ENCODE measurements at regions not wholly inside any gene's neighbourhood (a gene's known extent, or its start where the extent isn't known, plus 50 kb on each side); places are given as distances from the start of the nearest gene placed in this dataset.

- H3K9me3 ChIP-seq (ENCODE audit: control insufficient read depth, low read length), result no peaks in the 10 kb centered on the region
- no peak for TF ChIP-seq CTCF (conservative IDR thresholded peaks at IDR 0.05)
- Mint-ChIP-seq H3K27ac (no peak overlapping the region), H3K27me3 (ENCODE audit: insufficient read depth) (peaks cover 1% of the 10 kb centered on the region), H3K4me1 (peaks cover 7% of the 10 kb centered on the region), H3K4me3 (no peak overlapping the region), H3K36me3 (ENCODE audit: low read depth) (no peaks in the 10 kb centered on the region), H3K9me3 (no peaks in the 10 kb centered on the region)
- H3K4me3 ChIP-seq (ENCODE audit: low read length), result no peak overlapping the region
- H3K4me1 ChIP-seq (ENCODE audit: control insufficient read depth, insufficient read depth, low read length), result no peaks in the 10 kb centered on the region
- WGBS, 2 experiments (ENCODE audit: insufficient coverage in 1 of 2, insufficient read length in 1 of 2), result 57 to 76% methylated on average over 4 of the region's 5 CpGs
- DNase-seq, result peak; percentile 62
- H3K9ac ChIP-seq (ENCODE audit: extremely low read depth, low read length, poor library complexity, severe bottlenecking), result no peak overlapping the region
- H3K36me3 ChIP-seq (ENCODE audit: control insufficient read depth, insufficient read depth, low read length), result no peaks in the 10 kb centered on the region
- H3K27ac ChIP-seq (ENCODE audit: low read depth, low read length), result no peak overlapping the region
- H3K27me3 ChIP-seq (ENCODE audit: control insufficient read depth, insufficient read depth, low read length, poor library complexity, severe bottlenecking), result no peaks in the 10 kb centered on the region
Measured at GRCh38 chr20:57985278-57985677, 243.2 kb downstream of the ANKRD60 start.

DNA sequence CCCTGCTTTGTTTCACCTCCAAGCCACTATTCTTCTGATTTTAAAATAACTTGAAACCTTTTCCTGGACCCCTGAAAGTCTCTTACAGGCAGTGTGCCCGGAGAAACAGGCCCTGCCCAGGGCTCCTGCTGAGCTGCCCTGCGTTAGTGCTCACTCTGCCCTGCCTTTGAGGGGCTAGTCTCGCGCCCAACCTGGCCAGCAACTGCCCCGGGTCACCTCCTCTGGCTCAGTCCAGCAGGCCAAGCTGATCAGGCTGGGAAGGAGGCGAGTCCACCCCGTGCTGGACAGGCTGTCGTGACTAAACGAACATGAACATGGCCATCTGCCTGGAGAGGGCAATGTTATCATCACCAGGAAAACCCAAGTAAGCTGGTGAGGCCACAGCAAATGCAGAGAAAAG, 245.4 kb downstream of the ANKRD60 start:
- Histone ChIP-seq H3K9ac (ENCODE audit: extremely low read depth, low read length, poor library complexity, severe bottlenecking) (no peak overlapping the region), H3K27me3 (ENCODE audit: control insufficient read depth, insufficient read depth, low read length, poor library complexity, severe bottlenecking) (no peaks in the 10 kb centered on the region), H3K36me3 (ENCODE audit: control insufficient read depth, insufficient read depth, low read length) (no peaks in the 10 kb centered on the region), H3K9me3 (ENCODE audit: control insufficient read depth, low read length) (no peaks in the 10 kb centered on the region), H3K4me3 (ENCODE audit: low read length) (no peak overlapping the region), H3K4me1 (ENCODE audit: control insufficient read depth, insufficient read depth, low read length) (no peaks in the 10 kb centered on the region), H3K27ac (ENCODE audit: low read depth, low read length) (no peak overlapping the region)
- no peak for DNase-seq
- WGBS, 2 experiments (ENCODE audit: insufficient coverage in 1 of 2, insufficient read length in 1 of 2), result 89 to 93% methylated on average over 8 to 9 of the region's 9 CpGs
- Mint-ChIP-seq H3K27ac (no peak overlapping the region), H3K4me1 (peaks cover 7% of the 10 kb centered on the region), H3K36me3 (ENCODE audit: low read depth) (no peaks in the 10 kb centered on the region), H3K27me3 (ENCODE audit: insufficient read depth) (no peaks in the 10 kb centered on the region), H3K9me3 (no peaks in the 10 kb centered on the region), H3K4me3 (no peak overlapping the region)
- no peak for TF ChIP-seq CTCF (conservative IDR thresholded peaks at IDR 0.05)

- H3K36me3 Mint-ChIP-seq (ENCODE audit: low read depth), result no peaks in the 10 kb centered on the region
- peaks cover 4% of the 10 kb centered on the region for H3K4me1 Mint-ChIP-seq
- no peak for DNase-seq
- TF ChIP-seq CTCF (conservative IDR thresholded peaks at IDR 0.05), result no peak
- H3K27ac Mint-ChIP-seq, result no peak overlapping the region
- no peaks in the 10 kb centered on the region for H3K9me3 ChIP-seq (ENCODE audit: control insufficient read depth, low read length)
- no peaks in the 10 kb centered on the region for H3K27me3 ChIP-seq (ENCODE audit: control insufficient read depth, insufficient read depth, low read length, poor library complexity, severe bottlenecking)
- H3K9ac ChIP-seq (ENCODE audit: extremely low read depth, low read length, poor library complexity, severe bottlenecking), result no peak overlapping the region
- no peaks in the 10 kb centered on the region for H3K9me3 Mint-ChIP-seq
- no peak overlapping the region for H3K4me3 ChIP-seq (ENCODE audit: low read length)
- H3K4me3 Mint-ChIP-seq, result no peak overlapping the region
- no peaks in the 10 kb centered on the region for H3K4me1 ChIP-seq (ENCODE audit: control insufficient read depth, insufficient read depth, low read length)
- H3K27me3 Mint-ChIP-seq (ENCODE audit: insufficient read depth), result no peaks in the 10 kb centered on the region
- H3K36me3 ChIP-seq (ENCODE audit: control insufficient read depth, insufficient read depth, low read length), result no peaks in the 10 kb centered on the region
- WGBS, 2 experiments (ENCODE audit: insufficient coverage in 1 of 2, insufficient read length in 1 of 2), result 60% methylated on average over 7 to 8 of the region's 8 CpGs
- peak overlapping the region; percentile 67 for H3K27ac ChIP-seq (ENCODE audit: low read depth, low read length)
Measured at GRCh38 chr20:57980506-57980905, 247.9 kb downstream of the ANKRD60 start.

Measured in endodermal cell (in vitro differentiated cells).